Common myeloid progenitor, CD34-positive (primary cell): ENCODE measurements at regions not wholly inside any gene's neighbourhood (a gene's known extent, or its start where the extent isn't known, plus 50 kb on each side); places are given as distances from the start of the nearest gene placed in this dataset.
A peak's percentile ranks its signal among the peaks of the same experiment; 100 is the strongest.
"Not testable (repeated sequence)": the region's sequence is repeated elsewhere in the genome, so short reads cannot be mapped to it uniquely, and the experiment has no call there.

Experiments used
- CTCF ChIA-PET: fragments of 350-600 bp; sonication (Branson Sonifier 250); formaldehyde crosslinking; loops from one replicate; lab custom pipeline; 2021; ENCODE audit warnings: antibody characterized with exemption; lab: Charles Lee
- POLR2A ChIA-PET: fragments of 350-600 bp; sonication (Branson Sonifier 250); formaldehyde crosslinking; loops from one replicate; lab custom pipeline; 2021; ENCODE audit warnings: antibody characterized with exemption; lab: Charles Lee
- DNase-seq, 3 donors: peaks; one replicate each; pipeline versions ENCODE4 v3.0.0 to v3.0.0-alpha.2; 2013
- H3K27ac ChIP-seq, 2 experiments: 1 replicate in 1 of 2; 2 replicates in 1 of 2; pipeline ENCODE4 v1.7.0; 2013; ENCODE audit warnings: inconsistent platforms in 2 of 2, low read length in 2 of 2, mild to moderate bottlenecking in 2 of 2, low read depth in 1 of 2, moderate library complexity in 1 of 2; ENCODE audit not compliant: severe bottlenecking in 2 of 2, insufficient read depth in 1 of 2, poor library complexity in 1 of 2
- H3K27me3 ChIP-seq, 5 experiments: replicated peaks in 2 of 5; 1 replicate in 3 of 5; 2 replicates in 2 of 5; pipeline versions ENCODE4 v1.6.1 to v1.7.0; 2013; ENCODE audit warnings: low read length in 4 of 5, mild to moderate bottlenecking in 2 of 5, moderate library complexity in 2 of 5, inconsistent platforms in 1 of 5; ENCODE audit not compliant: insufficient read depth in 5 of 5, control insufficient read depth in 4 of 5
- H3K36me3 ChIP-seq, 4 experiments: 1 replicate in 2 of 4; 2 replicates in 2 of 4; pipeline versions ENCODE4 v1.6.1 to v1.7.0; 2013; ENCODE audit warnings: low read length in 3 of 4, control low read depth in 1 of 4, mild to moderate bottlenecking in 1 of 4; ENCODE audit not compliant: control insufficient read depth in 4 of 4, insufficient read depth in 4 of 4
- H3K4me1 ChIP-seq, 4 experiments: 1 replicate in 3 of 4; 2 replicates in 1 of 4; pipeline versions ENCODE4 v1.6.1 to v1.7.1; 2013; ENCODE audit warnings: low read length in 3 of 4, mild to moderate bottlenecking in 3 of 4, control low read depth in 1 of 4, inconsistent platforms in 1 of 4, moderate library complexity in 1 of 4; ENCODE audit not compliant: control insufficient read depth in 4 of 4, insufficient read depth in 4 of 4; ENCODE audit errors: control extremely low read depth in 1 of 4
- H3K4me3 ChIP-seq, 7 experiments: 1 replicate in 4 of 7; 2 replicates in 3 of 7; pipeline versions ENCODE4 v1.5.1 to v1.7.0; 2013; ENCODE audit warnings: mild to moderate bottlenecking in 7 of 7, low read length in 6 of 7, moderate library complexity in 6 of 7, inconsistent platforms in 2 of 7, low read depth in 2 of 7, control low read depth in 1 of 7; ENCODE audit not compliant: insufficient read depth in 4 of 7, control insufficient read depth in 1 of 7; ENCODE audit errors: extremely low read depth in 1 of 7
- H3K9me3 ChIP-seq, 5 experiments: 1 replicate in 4 of 5; 2 replicates in 1 of 5; pipeline versions ENCODE4 v1.6.1 to v1.7.1; 2013; ENCODE audit warnings: low read length in 4 of 5, mild to moderate bottlenecking in 2 of 5, inconsistent platforms in 1 of 5, low read depth in 1 of 5, moderate library complexity in 1 of 5; ENCODE audit not compliant: control insufficient read depth in 4 of 5, insufficient read depth in 2 of 5; ENCODE audit errors: control extremely low read depth in 1 of 5
- WGBS: methylation state at CpG from one replicate; pipeline ENCODE4 v1.1.5; 2013; ENCODE audit not compliant: insufficient coverage; 5-methylcytosine and 5-hydroxymethylcytosine counted together

DNA sequence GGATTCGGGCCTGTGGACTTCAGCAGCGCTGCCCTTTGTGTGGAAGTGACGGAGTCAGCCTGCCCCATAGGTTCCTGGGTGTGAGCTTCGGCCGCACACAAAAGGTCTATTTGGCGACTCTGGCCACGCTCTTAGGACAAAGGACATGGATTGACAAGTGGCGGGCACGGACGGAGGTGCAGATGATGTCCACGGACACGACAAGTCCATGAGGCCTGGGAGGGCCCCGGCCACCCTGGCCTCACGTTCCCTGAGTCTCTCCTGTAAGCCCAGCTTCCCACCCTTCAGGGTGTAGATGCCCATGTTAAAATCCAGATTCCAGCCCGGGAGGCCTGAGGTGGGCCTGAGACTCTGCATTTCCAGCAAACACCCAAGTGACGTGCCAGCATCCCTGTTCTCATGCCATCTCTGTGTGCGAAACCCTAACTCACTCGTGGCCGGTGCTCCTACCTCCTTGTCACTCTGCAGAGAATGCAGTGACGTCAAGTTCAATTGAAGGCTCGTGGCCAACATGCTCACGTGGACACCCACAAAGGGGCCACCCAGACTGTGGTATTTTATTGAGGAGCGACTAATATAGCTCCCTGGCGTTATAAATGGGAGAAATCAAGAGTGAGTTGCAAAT is 111.7 kb downstream of the RTP5 start:
- H3K4me1 ChIP-seq: peaks cover 0 to 3% (median 0%) of the 10 kb centered on the region in 4 experiments
- H3K27me3 ChIP-seq: no peaks in the 10 kb centered on the region
- no peak overlapping the region for H3K4me3 ChIP-seq
- peaks cover 1 to 12% (median 4%) of the 10 kb centered on the region in 4 experiments for H3K36me3 ChIP-seq
- H3K9me3 ChIP-seq: no peaks in the 10 kb centered on the region
- 97% methylated on average over 24 of the region's 24 CpGs for WGBS
- no peak overlapping the region for H3K27ac ChIP-seq
- ChIA-PET POLR2A (no interaction called here), CTCF (interaction anchor here (0.6 kb wide), 1 partner anchor 35 kb away, joined by 3 read pairs; no protein-coding TSS in a partner anchor)
- DNase-seq: no peak

DNA sequence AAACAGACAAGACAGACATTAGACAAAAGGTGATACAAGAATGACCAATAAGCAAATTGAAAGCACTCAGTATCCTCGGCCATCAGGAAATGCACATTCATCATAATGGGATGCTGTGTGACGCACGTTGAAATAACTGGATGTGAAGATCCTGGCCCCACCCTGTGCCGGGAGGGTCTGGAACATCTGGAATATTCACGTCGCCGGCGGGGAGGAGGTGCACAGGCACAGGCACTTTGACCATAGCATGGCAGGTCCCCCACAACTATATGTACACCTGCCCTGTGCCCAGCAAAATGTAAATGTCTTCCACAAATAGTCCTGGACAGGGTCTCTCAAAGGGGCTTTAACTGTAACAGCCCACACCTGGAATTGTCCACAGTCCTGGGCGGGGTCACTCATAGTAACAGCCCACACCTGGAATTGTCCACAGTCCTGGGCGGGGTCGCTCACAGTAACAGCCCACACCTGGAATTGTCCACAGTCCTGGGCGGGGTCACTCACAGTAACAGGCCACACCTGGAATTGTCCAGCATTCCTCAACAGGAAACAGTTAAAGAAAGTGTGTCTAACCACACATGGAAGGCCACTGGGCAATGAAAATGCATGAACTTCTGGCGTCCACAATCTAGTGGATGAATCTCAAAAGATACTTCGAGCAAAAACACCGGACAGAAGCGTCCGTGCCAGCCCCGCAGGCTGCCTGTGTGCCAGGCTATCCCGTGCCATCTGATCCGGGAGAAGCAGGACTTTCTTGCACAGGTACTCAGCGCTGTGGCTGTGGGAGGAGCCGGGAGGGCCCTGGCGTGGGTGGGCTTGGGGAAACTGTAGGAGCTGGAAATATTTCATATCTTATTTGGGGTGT is 113.4 kb downstream of the RTP5 start:
- Histone ChIP-seq H3K36me3 (peaks cover 0 to 2% (median under 1%) of the 10 kb centered on the region in 4 experiments), H3K27me3 (no peaks in the 10 kb centered on the region), H3K9me3 (peaks cover 0 to 8% (median 0%) of the 10 kb centered on the region in 5 experiments), H3K4me1 (peaks cover 0 to 3% (median 0%) of the 10 kb centered on the region in 4 experiments), H3K4me3 (no peak overlapping the region), H3K27ac (no peak overlapping the region)
- no peak for DNase-seq
- ChIA-PET POLR2A (no interaction called here), CTCF (no interaction called here)
- WGBS: 96% methylated on average over 22 of the region's 23 CpGs

- CTCF ChIA-PET: no interaction called here
Measured at GRCh38 chr2:241983571-241984270, 114.2 kb downstream of the RTP5 start.

DNA sequence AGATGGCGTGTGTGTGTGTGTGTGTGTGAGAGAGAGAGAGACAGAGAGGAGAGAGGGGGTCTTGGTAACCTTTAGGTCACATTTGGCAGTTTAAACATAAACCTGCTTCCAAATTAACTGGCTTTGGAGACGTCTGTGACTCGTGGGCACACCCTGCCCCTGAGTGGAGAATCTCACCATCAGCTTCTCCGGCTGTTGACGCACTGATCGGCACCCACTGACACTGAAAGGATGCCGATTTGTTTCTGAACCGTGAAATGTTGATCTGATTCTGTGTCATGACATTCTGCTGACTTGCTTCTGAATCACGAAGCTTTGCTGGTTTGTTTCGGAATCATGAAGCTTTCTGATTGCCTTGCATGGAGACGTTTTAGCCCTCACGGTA is 114.7 kb downstream of the RTP5 start:
- Histone ChIP-seq H3K9me3 (peaks cover 0 to 8% (median 0%) of the 10 kb centered on the region in 5 experiments), H3K4me1 (peaks cover 0 to 3% (median 0%) of the 10 kb centered on the region in 4 experiments), H3K27ac (no peak overlapping the region), H3K36me3 (no peaks in the 10 kb centered on the region), H3K4me3 (no peak overlapping the region), H3K27me3 (no peaks in the 10 kb centered on the region)
- no peak for DNase-seq
- WGBS: 93% methylated on average over 12 of the region's 12 CpGs
- CTCF ChIA-PET: no interaction called here
- POLR2A ChIA-PET: no interaction called here

More at GRCh38 chr2:241983571-241984270, 114.2 kb downstream of the RTP5 start:
- POLR2A ChIA-PET: no interaction called here
- DNase-seq: no peak
- no peaks in the 10 kb centered on the region for H3K36me3 ChIP-seq
- H3K27ac ChIP-seq: no peak overlapping the region
- no peaks in the 10 kb centered on the region for H3K27me3 ChIP-seq
- peaks cover 0 to 3% (median 0%) of the 10 kb centered on the region in 4 experiments for H3K4me1 ChIP-seq
- no peak overlapping the region for H3K4me3 ChIP-seq
- 97% methylated on average over 12 of the region's 22 CpGs for WGBS
- peaks cover 0 to 8% (median 0%) of the 10 kb centered on the region in 5 experiments for H3K9me3 ChIP-seq

- ChIA-PET CTCF (no interaction called here), POLR2A (no interaction called here)
- no peaks in the 10 kb centered on the region for H3K36me3 ChIP-seq
- DNase-seq: no peak
- H3K4me3 ChIP-seq: no peak overlapping the region
- H3K9me3 ChIP-seq: peaks cover 0 to 8% (median 0%) of the 10 kb centered on the region in 5 experiments
- no peak overlapping the region for H3K27ac ChIP-seq
- no peaks in the 10 kb centered on the region for H3K27me3 ChIP-seq
- WGBS: 94% methylated on average over 3 of the region's 6 CpGs
- H3K4me1 ChIP-seq: peaks cover 0 to 3% (median 0%) of the 10 kb centered on the region in 4 experiments
Measured at GRCh38 chr2:241984658-241985057, 115.1 kb downstream of the RTP5 start.

DNA sequence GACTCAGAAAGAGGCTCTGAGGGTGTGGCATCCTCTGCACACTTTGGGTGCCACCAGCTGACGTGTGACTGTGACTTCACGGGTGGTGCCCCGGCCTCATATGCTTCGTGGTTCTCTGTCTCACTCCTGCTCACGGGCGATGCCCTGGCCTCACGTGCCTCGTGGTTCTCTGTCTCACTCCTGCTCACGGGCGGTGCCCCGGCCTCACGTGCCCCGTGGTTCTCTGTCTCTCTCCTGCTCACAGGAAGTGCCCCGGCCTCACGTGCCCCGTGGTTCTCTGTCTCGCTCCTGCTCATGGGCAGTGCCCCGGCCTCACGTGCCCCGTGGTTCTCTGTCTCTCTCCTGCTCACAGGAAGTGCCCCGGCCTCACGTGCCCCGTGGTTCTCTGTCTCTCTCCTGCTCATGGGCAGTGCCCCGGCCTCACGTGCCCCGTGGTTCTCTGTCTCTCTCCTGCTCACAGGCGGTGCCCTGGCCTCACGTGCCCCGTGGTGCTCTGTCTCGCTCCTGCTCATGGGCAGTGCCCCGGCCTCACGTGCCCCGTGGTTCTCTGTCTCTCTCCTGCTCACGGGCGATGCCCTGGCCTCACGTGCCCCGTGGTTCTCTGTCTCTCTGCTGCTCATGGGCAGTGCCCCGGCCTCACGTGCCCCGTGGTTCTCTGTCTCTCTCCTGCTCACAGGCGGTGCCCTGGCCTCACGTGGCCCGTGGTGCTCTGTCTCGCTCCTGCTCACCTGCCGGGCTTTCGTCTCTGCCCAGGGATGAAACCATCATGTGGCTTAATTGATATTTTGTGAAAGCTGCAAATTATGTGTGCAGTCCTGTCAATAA is 115.8 kb downstream of the RTP5 start:
- H3K9me3 ChIP-seq, POLR2A ChIA-PET, H3K4me1 ChIP-seq, CTCF ChIA-PET, H3K27ac ChIP-seq, H3K27me3 ChIP-seq, H3K4me3 ChIP-seq, H3K36me3 ChIP-seq: not testable (repeated sequence)
- DNase-seq: peak in 2 of 3 donors; percentile 13 to 63
- WGBS: 64% methylated on average over 41 of the region's 46 CpGs
